ENCODE measurements at regions not wholly inside any gene's neighbourhood (a gene's known extent, or its start where the extent isn't known, plus 50 kb on each side); places are given as distances from the start of the nearest gene placed in this dataset.
A peak's percentile ranks its signal among the peaks of the same experiment; 100 is the strongest.
"Not testable (repeated sequence)": the region's sequence is repeated elsewhere in the genome, so short reads cannot be mapped to it uniquely, and the experiment has no call there.

DNA sequence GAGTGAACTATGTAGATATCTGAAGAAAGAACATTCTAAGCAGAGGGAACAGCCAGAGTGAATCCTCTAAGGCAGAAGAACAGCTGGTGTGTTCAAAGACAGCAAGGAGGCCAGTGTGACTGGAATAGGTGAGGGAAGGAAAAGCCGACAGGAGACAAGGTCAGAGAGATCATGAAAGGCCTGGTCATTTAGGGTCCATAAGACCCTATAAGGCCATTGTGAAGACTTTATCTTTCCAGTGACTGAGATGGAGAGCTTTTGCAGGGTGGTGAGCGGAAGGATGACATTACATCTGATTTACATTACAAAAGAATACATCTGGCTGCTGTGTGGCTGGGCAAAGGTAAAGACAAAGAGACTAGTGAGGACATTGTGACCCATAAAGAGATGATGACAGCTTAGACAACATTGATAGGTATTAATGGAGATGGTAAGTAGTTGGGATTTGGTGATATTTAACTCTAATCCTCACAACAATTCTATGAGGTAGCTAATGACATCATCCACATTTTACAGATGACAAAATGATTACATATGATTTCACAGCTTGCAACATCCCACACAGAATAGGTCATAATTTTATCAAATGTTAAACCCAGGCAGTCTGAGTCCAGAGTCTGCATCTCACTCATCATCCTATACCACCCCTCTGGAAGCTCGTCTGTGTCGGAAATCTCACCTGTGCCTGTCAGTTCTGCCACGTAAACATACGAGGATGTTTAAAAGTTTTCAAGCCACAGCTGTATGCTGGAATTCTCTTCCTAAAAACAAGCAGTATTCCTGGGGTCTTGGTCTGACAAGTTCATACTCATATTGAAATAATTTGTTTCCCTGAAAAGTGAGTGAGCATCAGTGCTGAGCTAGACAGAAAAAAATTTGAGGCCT is 70.2 kb upstream of the PIK3R4 start:
- no peaks in the 10 kb centered on the region for H3K36me3 ChIP-seq
- no peak for ATAC-seq
- FAIRE-seq: no peak
- no peaks in the 10 kb centered on the region for H3K27me3 ChIP-seq
- no peak for DNase-seq
- H3K9me3 ChIP-seq: no peaks in the 10 kb centered on the region
- no peak overlapping the region for H3K4me3 ChIP-seq
- H3K27ac ChIP-seq: no peak overlapping the region
- no peaks in the 10 kb centered on the region for H3K4me1 ChIP-seq
- 82 to 93% methylated on average over 6 of the region's 6 CpGs for WGBS, 2 donors
- TF ChIP-seq, protein P1, sequence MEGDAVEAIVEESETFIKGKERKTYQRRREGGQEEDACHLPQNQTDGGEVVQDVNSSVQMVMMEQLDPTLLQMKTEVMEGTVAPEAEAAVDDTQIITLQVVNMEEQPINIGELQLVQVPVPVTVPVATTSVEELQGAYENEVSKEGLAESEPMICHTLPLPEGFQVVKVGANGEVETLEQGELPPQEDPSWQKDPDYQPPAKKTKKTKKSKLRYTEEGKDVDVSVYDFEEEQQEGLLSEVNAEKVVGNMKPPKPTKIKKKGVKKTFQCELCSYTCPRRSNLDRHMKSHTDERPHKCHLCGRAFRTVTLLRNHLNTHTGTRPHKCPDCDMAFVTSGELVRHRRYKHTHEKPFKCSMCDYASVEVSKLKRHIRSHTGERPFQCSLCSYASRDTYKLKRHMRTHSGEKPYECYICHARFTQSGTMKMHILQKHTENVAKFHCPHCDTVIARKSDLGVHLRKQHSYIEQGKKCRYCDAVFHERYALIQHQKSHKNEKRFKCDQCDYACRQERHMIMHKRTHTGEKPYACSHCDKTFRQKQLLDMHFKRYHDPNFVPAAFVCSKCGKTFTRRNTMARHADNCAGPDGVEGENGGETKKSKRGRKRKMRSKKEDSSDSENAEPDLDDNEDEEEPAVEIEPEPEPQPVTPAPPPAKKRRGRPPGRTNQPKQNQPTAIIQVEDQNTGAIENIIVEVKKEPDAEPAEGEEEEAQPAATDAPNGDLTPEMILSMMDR (IDR thresholded peaks at IDR 0.05): no peak
- intact Hi-C loops (cut with DNase I): no loop called here

DNA sequence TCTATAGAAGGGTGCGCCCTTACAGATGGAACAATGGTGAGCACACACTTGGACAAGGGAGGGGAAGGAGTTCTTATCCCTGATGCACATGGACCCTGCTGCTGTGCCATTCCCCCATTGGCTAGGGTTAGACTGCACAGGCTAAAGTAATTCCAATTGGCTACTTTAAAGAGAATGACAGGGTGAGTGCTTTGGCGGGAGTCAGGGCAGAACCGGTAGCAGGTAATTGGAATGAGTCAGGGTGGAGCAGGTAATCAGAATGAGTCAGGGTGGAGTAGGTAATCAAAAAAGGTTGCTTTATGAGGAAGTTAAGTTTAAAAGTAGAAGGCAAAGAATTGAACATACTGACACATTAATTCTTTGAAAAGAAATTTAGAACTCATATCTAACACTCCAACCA is 71.4 kb upstream of the PIK3R4 start:
- DNase-seq; H3K4me3 ChIP-seq; H3K36me3 ChIP-seq; H3K27me3 ChIP-seq; FAIRE-seq; H3K27ac ChIP-seq; H3K9me3 ChIP-seq; ATAC-seq; H3K4me1 ChIP-seq; intact Hi-C loops (cut with DNase I): not testable (repeated sequence)
- WGBS, 2 donors: 84 to 86% methylated on average over 3 of the region's 3 CpGs

DNA sequence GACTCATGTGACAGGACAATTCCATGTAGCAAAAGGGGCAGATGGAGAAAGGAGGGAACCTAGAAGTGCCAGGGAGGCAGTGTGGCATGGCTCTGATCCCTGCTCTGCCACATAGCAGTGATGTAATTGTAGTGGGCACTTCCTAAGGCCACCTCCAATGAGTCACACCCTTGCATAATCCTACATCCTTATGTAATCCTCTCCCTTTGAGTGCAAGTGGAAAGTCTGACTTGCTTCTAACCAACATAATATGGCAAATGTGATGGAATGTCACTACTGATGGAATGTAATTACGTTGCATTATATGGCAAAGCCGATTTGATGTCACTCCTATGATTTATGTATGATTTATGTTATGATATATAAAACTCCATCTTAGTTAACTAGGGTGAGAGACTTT is 72.9 kb upstream of the ATP2C1 start:
- H3K27me3 ChIP-seq: no peaks in the 10 kb centered on the region
- TF ChIP-seq, protein P1 (IDR thresholded peaks at IDR 0.05): no peak
- no peak overlapping the region for H3K27ac ChIP-seq
- no peaks in the 10 kb centered on the region for H3K36me3 ChIP-seq
- ATAC-seq (peak in 3 of 4 donors; percentile 65 to 85 (median 81)), DNase-seq (peak in 1 of 6 donors; percentile 12), FAIRE-seq (no peak)
- H3K9me3 ChIP-seq: no peaks in the 10 kb centered on the region
- no peaks in the 10 kb centered on the region for H3K4me1 ChIP-seq
- intact Hi-C loops (cut with DNase I): no loop called here
- no peak overlapping the region for H3K4me3 ChIP-seq
- 49 to 62% methylated on average over 2 of the region's 2 CpGs for WGBS, 2 donors

DNA sequence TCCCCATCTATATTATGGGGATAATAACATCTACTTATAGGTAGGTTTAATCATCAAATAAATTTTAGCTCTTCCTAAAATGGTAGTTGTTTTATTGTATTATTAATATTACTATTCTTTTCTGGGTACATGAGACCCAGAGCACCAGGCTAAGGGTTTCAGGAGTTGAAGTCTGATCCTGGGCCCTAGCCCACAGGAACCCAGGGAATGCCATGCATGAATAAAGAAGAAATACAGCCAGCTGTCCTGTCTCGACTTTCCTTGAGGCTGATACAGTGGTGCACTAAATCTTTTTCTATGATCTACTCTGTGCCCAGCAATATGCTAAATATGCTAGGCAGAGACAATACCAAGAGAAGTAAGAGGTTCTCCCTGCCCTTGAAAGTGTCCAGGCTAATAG is 72.1 kb upstream of the ATP2C1 start:
- FAIRE-seq: no peak

DNA sequence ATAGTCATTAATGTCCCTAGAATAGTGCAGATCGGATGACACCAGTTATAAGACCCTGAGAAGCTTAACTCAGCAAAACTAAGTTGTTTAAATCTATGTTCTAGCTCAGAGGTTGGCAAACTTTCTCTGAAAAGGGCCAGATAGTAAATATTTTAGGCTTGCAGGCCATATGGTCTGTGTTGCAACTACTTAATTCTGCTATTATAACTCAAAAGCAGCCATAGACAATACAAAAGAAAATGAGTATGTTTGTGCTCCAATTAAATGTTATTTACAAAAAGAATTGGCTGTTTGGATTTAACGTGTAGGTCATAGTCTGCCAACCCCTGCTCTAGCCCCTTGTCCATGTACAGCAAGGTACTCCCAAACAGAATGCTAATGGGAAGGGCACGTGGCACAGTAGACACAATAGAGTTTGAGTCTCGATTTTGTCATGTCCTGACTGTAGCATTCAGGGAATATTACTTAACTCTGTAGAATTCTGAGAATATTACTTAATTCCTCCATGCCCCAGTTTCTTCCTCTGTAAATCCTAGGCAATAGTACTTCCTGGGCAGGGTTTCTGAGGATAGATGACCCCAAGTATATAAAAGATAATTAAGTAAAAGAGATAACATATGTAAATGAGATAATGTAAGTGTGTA is 70.5 kb upstream of the ATP2C1 start:
- no peak overlapping the region for H3K27ac ChIP-seq

More for the DNA sequence above, 72.1 kb upstream of the ATP2C1 start:
- Histone ChIP-seq H3K36me3 (no peaks in the 10 kb centered on the region), H3K4me1 (no peaks in the 10 kb centered on the region), H3K27me3 (no peaks in the 10 kb centered on the region), H3K4me3 (no peak overlapping the region), H3K27ac (no peak overlapping the region), H3K9me3 (no peaks in the 10 kb centered on the region)
- TF ChIP-seq, protein P1 (IDR thresholded peaks at IDR 0.05): no peak
- intact Hi-C loops (cut with DNase I): no loop called here
- WGBS, 2 donors: 71 to 89% methylated on average over 1 of the region's 1 CpG
- DNase-seq (no peak), ATAC-seq (no peak)

More for the DNA sequence above, 70.5 kb upstream of the ATP2C1 start:
- Histone ChIP-seq H3K4me1 (no peaks in the 10 kb centered on the region), H3K4me3 (no peak overlapping the region), H3K36me3 (no peaks in the 10 kb centered on the region), H3K27me3 (no peaks in the 10 kb centered on the region), H3K9me3 (no peaks in the 10 kb centered on the region)
- WGBS, 2 donors: 57 to 71% methylated on average over 4 of the region's 4 CpGs
- intact Hi-C loops (cut with DNase I): no loop called here
- no peak for FAIRE-seq
- TF ChIP-seq, protein P1 (IDR thresholded peaks at IDR 0.05): no peak
- DNase-seq: no peak
- no peak for ATAC-seq
